GM10266 (cell line): ENCODE measurements at regions not wholly inside any gene's neighbourhood (a gene's known extent, or its start where the extent isn't known, plus 50 kb on each side); places are given as distances from the start of the nearest gene placed in this dataset.

Experiments
- DNase-seq: peaks from one replicate; pipeline ENCODE4 v3.0.0; 2012; ENCODE audit errors: extremely low spot score
- CTCF ChIP-seq: IDR thresholded peaks from 2 replicates; pipeline ENCODE4 v1.5.1; 2012; ENCODE audit warnings: mild to moderate bottlenecking, low read depth; ENCODE audit not compliant: control insufficient read depth, insufficient read depth; ENCODE audit errors: missing control alignments

DNA sequence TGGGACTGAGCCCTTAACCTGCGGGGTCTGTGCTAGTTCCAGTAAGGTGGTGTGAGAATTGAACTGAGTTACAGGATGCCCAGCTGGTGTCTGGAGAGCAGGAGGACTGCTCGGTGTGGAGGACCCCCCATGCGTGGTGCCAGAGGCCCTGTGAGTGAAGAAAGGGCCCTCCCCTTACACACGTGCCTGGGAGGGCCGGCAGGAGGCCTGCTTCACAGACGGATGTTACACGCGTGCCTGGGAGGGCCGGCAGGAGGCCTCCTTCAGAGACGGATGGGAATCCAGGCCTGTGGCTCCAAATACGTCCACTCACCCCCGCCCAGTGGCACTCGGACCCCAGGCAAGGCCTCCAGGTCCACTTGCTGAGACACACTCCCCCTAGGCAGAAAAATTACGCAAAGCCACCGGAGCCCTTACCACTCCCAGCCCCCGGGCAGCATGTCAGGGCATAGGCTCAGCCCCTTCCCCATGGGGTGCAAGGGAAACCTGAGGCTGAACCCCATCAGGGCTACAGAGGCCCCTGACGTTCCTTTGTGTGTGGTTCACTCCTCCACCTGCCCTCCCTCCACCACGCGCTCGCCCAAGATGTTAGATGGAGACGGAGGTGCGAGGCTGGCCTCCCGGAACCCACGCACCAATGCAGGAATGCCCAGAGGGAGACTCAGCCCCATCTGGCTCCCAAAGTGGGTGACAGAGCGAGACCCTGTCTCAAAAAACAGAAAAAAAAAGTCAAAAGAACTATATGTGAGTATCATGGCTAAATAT, 227.8 kb downstream of the BRD1 start:
- DNase-seq, result no peak
- TF ChIP-seq CTCF, result no peak

DNA sequence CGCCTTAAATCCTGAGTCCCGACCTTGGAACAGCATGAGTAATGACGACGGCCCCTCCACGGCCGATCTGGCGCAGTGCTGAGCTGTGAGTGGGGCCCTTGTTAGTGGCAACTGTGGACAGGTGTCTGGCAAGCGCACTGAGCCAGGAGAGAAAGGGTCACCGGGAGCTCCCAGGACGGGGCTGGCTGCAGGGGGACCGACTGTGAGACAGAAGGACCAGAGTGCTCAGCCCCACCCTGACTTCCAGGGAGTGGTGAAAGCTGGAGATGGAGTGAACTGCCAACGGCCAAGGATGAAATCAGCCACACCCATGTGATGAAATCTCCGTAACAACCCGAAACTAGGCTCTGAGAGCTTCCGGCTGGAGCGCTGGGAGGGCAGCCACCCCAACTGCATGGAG, 228.6 kb downstream of the BRD1 start:
- no peak for DNase-seq
- no peak for TF ChIP-seq CTCF

DNA sequence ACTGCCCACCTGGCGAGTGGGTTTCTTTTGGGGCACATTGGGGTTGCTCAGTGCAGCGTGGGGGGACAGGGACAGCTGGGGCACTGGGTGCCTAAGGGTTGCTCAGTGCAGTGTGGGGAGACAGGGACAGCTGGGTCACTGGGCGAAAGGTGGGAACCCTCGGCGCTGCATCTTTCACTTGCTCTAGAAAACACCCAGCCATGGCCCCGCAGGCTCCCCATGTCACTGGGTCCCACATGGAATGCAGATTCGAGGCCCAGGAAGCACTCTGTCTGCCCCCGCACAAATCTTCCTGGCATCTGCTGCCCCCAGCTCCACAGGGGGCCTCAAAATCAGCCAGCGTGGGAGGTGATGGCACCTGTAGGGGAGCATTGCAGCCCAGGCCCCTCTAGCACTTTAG, 229.3 kb downstream of the BRD1 start:
- no peak for DNase-seq
- TF ChIP-seq CTCF, result no peak

- no peak for TF ChIP-seq CTCF
- DNase-seq, result no peak
Measured at GRCh38 chr22:49597428-49598039, 230.1 kb downstream of the BRD1 start.

DNA sequence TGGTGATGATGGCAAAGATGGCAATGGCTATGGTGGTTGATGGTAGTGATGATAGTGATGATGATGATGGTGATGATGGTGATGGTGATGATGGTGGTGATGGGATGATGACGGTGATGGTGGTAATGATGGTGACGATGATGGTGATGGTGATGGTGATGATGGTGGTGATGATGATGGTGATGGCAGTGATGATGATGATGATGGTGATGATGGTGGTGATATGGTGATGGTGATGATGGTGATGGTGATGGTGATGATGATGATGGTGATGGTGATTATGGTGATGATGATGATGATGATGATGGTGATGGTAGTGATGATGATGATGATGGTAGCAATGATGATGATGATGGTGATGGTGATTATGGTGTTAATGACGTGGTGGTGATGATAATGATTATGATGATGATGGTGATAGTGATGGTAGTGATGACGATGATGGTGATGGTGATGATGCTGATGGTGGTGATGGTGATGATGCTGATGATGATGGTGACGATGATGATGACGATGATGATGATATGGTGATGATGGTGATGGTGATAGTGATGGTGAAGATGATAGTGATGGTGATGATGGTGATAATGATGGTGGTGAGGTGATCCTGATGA, 232.1 kb downstream of the BRD1 start:
- TF ChIP-seq CTCF, result no peak
- DNase-seq, result no peak

DNA sequence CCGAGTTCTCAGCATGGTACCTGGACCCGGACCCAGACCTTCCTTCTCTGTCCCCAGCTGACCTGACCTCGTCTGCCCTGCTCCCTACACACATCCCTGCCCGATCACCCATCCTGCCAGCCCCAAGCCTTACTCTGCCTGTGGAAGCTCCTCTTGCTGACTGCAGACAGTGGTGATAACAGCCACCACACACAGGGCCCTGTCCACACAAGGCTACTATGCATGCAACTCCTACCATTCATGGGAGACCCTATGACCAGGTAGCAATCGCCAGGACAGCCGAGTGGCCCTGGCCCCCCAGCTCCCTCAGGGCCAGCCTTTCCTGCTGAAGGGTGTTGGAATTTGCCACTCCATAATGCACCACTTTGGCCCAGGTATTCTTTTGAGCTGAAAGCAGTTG, 233.6 kb downstream of the BRD1 start:
- TF ChIP-seq CTCF, result no peak
- DNase-seq, result no peak

- DNase-seq, result no peak
- no peak for TF ChIP-seq CTCF
Measured at GRCh38 chr22:49593509-49593908, 234.2 kb downstream of the BRD1 start.
